RWPE2 (cell line): ENCODE measurements at regions not wholly inside any gene's neighbourhood (a gene's known extent, or its start where the extent isn't known, plus 50 kb on each side); places are given as distances from the start of the nearest gene placed in this dataset.
"Not testable (repeated sequence)": the region's sequence is repeated elsewhere in the genome, so short reads cannot be mapped to it uniquely, and the experiment has no call there.

Experiments used
- ATAC-seq: fragments of 200-7000 bp; cut with Tn5 transposase; 3 replicates; pipeline ENCODE4 v1.9.1; 2021; ENCODE audit warnings: low read depth
- DNase-seq: peaks from one replicate; pipeline ENCODE4 v3.0.0-alpha.2; 2020; ENCODE audit warnings: low spot score
- H3K27ac ChIP-seq: fragments of 450-650 bp; 2 replicates; pipeline ENCODE4 v1.5.1; 2017; ENCODE audit warnings: mild to moderate bottlenecking; ENCODE audit not compliant: poor library complexity, severe bottlenecking
- H3K27me3 ChIP-seq: fragments of 250-450 bp; sonication (Bioruptor Pico); 2 replicates; pipeline ENCODE4 v1.5.1; 2021; ENCODE audit warnings: mild to moderate bottlenecking, moderate library complexity; ENCODE audit not compliant: insufficient read depth, poor library complexity, severe bottlenecking
- H3K36me3 ChIP-seq: fragments of 250-450 bp; sonication (Bioruptor Pico); 2 replicates; pipeline ENCODE4 v1.5.1; 2020; ENCODE audit warnings: low read depth, mild to moderate bottlenecking, moderate library complexity
- H3K4me1 ChIP-seq: fragments of 250-450 bp; sonication (Bioruptor Pico); 2 replicates; pipeline ENCODE4 v1.5.1; 2021; ENCODE audit warnings: mild to moderate bottlenecking, moderate library complexity; ENCODE audit not compliant: insufficient read depth, poor library complexity, severe bottlenecking
- H3K4me3 ChIP-seq: fragments of 250-450 bp; sonication (Bioruptor Pico); 2 replicates; pipeline ENCODE4 v1.5.1; 2021; ENCODE audit warnings: mild to moderate bottlenecking, moderate library complexity; ENCODE audit not compliant: severe bottlenecking
- H3K9me3 ChIP-seq: fragments of 250-450 bp; sonication (Bioruptor Pico); 2 replicates; pipeline ENCODE4 v1.5.1; 2021; ENCODE audit warnings: mild to moderate bottlenecking, moderate library complexity; ENCODE audit not compliant: severe bottlenecking
- TF ChIP-seq, protein P1 (sequence below): fragments of 450-650 bp; IDR thresholded peaks from one replicate; pipeline ENCODE4 v1.5.1; 2017; ENCODE audit warnings: mild to moderate bottlenecking, moderate library complexity; ENCODE audit not compliant: poor library complexity, severe bottlenecking

DNA sequence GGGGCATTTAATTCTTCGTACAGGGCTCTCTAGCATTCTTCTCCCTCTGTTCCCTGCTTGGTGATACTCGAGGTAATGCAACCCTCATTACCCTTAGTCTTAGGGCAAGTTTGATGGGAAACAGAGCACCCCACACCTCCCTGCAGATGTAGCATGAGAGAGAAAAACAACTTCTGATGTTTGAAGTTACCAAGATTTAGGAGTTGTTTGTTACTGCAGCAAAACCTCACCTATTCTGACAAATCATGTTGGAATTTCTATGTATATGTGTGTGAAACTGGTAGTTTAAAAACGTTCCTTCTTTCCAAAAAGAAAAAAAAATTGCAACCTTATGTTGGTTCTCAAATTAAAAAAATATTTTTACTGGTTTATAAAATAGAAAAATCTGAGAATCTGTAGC lies 145.3 kb upstream of the FAM90A26 start:
- H3K27ac ChIP-seq, H3K27me3 ChIP-seq, DNase-seq, H3K4me3 ChIP-seq, ATAC-seq, H3K9me3 ChIP-seq, H3K4me1 ChIP-seq, H3K36me3 ChIP-seq: not testable (repeated sequence)

DNA sequence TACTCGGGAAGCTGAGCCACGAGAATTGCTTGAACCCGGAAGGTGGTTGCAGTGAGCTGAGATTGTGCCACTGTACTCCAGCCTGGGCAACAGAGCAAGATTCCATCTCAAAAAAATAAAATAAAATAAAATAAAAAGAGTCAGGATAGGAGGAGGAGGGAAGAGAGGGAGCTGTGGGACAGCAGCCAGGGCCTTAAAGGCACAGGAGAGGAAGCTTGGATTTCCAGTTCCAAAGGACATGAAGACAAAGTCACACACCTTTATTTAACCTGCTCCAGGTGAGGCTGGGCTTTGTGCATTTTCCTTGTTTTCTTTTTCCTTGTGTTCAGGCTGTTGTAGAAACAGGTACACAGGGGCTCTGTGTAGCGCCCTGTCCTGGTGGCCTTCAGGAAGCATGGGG lies 138.2 kb upstream of the HMX1 start:
- H3K4me3 ChIP-seq, H3K27ac ChIP-seq, H3K27me3 ChIP-seq, H3K36me3 ChIP-seq, H3K9me3 ChIP-seq, ATAC-seq, H3K4me1 ChIP-seq, DNase-seq: not testable (repeated sequence)

DNA sequence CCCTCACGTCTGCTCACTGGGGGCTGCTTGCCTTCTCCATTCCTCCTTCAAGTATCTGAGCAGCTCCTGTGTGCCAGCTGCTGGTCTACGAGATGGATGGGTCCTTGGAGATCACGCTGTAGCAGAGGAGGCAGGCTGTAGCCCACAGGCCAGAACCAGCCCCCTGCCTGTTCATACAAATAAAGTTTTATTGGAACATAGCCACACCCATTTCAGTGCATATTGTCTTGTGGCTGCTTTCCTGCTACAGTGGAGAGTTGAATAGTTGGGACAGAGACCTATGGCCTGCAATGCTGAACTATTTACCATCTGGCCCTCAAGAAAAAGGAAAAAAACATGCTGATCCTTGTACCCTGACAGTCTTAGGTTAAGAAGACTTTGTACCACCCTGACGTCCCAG lies 136.8 kb upstream of the HMX1 start:
- not testable (repeated sequence) for H3K9me3 ChIP-seq, ATAC-seq, H3K27ac ChIP-seq, H3K4me3 ChIP-seq, H3K4me1 ChIP-seq, H3K36me3 ChIP-seq, H3K27me3 ChIP-seq, DNase-seq

DNA sequence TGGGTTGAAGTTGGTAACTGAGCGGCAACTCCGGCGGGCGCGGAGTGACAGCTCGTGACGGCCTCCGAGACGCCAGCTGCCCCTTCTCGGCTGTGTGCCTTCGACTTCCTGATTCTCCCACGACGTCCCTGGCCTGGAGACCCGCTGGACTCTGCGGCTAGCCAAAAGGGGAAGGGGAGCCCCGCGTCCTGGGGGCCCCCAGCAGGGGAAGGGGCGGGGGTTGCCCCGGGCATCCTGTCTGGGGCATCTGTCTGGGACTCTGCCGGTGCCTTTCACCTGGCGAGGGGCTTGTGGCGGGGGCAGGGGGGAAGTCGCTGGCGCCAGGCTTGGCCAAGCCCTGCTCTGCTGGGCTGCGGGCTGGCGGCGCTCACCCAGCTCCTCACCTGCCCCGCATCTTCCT lies 129.5 kb upstream of the HMX1 start:
- not testable (repeated sequence) for H3K27ac ChIP-seq, H3K36me3 ChIP-seq, DNase-seq, H3K4me1 ChIP-seq, H3K27me3 ChIP-seq, ATAC-seq, H3K4me3 ChIP-seq, H3K9me3 ChIP-seq

DNA sequence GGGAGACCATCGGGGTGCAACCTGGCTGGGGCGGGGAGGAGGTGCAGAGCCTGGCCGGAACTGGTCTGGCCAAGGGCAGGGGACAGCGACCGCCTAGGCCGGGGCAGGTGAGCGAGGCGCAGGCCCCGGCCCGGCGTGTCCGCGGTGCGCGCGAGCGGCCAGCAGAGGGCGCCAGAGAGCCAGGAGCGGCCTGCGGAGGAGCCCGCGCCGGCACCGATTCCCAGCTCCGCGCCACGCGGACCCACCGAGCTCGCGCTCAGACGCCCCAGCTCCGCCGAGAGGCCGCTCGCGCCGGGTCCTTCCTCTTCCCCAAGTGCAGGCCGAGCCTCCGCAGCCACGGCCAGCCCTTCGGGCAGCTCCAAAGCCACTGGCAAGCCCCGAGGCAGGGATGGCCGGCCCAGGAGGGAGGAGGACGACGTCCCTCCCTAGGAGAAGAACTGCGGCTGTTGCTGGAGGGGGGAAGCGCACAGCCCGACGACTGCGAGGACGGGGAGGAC lies 128.9 kb upstream of the HMX1 start:
- not testable (repeated sequence) for H3K4me3 ChIP-seq, H3K36me3 ChIP-seq, DNase-seq, H3K27me3 ChIP-seq, H3K27ac ChIP-seq, H3K4me1 ChIP-seq, H3K9me3 ChIP-seq
- ATAC-seq: peak; percentile 66; the same call in 2 of the 3 replicates
- TF ChIP-seq, protein P1, sequence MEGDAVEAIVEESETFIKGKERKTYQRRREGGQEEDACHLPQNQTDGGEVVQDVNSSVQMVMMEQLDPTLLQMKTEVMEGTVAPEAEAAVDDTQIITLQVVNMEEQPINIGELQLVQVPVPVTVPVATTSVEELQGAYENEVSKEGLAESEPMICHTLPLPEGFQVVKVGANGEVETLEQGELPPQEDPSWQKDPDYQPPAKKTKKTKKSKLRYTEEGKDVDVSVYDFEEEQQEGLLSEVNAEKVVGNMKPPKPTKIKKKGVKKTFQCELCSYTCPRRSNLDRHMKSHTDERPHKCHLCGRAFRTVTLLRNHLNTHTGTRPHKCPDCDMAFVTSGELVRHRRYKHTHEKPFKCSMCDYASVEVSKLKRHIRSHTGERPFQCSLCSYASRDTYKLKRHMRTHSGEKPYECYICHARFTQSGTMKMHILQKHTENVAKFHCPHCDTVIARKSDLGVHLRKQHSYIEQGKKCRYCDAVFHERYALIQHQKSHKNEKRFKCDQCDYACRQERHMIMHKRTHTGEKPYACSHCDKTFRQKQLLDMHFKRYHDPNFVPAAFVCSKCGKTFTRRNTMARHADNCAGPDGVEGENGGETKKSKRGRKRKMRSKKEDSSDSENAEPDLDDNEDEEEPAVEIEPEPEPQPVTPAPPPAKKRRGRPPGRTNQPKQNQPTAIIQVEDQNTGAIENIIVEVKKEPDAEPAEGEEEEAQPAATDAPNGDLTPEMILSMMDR: peak; percentile 87

DNA sequence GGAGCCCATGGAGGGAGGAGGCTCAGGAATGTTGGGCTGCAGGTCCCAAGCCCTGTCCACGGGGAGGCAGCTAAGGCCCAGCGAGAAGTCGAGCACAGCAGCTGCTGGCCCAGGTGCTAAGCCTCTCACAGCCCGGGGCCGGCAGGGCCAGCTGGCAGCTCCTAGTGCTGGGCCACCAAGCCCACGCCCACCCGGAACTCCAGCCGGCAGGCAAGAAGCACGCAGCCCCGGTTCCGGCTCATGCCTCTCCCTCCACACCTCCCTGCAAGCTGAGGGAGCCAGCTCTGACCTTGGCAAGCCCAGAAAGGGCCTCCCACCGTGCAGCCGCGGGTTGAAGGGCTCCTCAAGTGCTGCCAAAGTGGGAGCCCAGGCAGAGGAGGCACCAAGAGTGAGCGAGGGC lies 121.3 kb upstream of the HMX1 start:
- DNase-seq, H3K9me3 ChIP-seq, H3K27me3 ChIP-seq, H3K4me3 ChIP-seq, H3K27ac ChIP-seq, H3K36me3 ChIP-seq, H3K4me1 ChIP-seq, ATAC-seq: not testable (repeated sequence)

DNA sequence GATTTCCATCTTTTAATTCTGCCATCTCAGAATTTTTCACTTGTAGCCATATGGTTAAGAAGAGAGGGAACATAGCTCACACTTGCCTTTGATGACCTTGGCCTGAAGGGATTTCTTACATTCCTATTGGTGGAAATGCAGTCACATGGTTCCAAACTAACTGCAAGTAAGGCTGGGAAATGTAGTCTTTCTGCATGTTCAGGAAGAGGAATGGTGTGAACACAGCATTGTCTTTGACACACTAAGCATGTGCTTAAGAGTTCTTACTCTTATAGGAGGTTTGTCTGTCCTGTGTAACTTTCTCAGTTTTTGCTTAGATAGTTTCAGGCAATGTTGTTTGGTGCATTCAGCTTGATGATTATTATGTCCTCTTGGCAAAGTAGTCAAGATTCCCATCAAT lies 119.8 kb upstream of the HMX1 start:
- not testable (repeated sequence) for H3K27ac ChIP-seq, H3K4me1 ChIP-seq, H3K9me3 ChIP-seq, H3K4me3 ChIP-seq, H3K36me3 ChIP-seq, H3K27me3 ChIP-seq, DNase-seq, ATAC-seq

DNA sequence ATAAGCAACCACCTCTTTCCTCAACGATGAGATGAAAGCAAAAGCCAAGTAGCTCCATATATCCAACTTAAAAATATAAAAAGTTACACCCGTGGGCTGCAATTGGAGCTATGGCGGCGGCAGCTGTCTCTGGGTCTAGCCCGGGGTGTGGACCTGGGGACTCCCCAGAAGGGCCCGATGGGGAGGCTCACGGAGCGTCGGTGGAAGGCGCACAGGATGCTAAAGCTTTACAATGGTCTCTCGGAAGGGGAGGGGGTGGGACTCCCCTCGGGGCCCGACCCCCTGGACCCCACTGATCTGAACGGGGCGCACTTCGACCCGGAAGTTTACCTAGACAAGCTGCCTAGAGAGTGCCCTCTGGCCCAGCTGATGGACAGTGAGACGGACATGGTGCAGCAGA lies 118.7 kb upstream of the HMX1 start:
- H3K36me3 ChIP-seq, H3K9me3 ChIP-seq, H3K4me3 ChIP-seq, H3K27me3 ChIP-seq, H3K27ac ChIP-seq, H3K4me1 ChIP-seq, ATAC-seq, DNase-seq: not testable (repeated sequence)

DNA sequence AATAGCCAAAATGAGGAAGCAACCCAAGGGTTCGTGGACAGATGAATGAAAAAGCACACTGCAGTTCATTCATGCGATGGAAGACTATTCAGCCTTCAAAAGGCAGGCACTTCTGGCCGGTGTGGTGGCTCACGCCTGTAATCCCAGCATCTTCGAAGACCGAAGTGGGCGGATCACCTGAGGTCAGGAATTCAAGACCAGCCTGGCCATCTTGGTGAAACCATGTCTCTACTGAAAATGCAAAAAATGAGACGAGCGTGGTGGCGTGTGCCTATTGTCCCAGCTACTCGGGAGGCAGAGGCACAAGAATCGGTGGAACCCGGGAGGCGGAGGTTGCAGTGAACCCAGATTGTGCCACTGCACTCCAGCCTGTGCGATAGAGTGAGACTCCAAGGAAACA lies 114.1 kb upstream of the HMX1 start:
- not testable (repeated sequence) for H3K4me1 ChIP-seq, H3K27ac ChIP-seq, H3K36me3 ChIP-seq, H3K27me3 ChIP-seq, H3K4me3 ChIP-seq, H3K9me3 ChIP-seq, DNase-seq, ATAC-seq

DNA sequence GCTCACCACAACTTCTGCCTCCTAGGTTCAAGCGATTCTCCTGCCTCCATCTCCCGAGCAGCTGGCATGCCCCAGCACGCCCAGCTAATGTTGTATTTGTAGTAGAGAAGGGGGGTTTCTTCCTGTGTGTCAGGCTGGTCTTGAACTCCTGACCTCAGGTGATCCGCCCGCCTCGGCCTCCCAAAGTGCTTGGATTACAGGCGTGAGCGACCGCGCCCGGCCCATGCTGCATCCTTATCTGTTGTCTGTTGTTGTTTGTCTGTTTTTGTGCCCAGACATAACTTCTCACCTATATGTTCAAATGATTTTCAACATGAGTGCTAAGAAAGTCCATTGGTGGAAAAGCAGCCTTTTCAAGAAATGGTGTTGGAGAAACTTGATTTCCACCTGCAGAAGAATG lies 113.0 kb upstream of the HMX1 start:
- H3K9me3 ChIP-seq, H3K27ac ChIP-seq, H3K36me3 ChIP-seq, H3K27me3 ChIP-seq, H3K4me3 ChIP-seq, ATAC-seq, DNase-seq, H3K4me1 ChIP-seq: not testable (repeated sequence)

DNA sequence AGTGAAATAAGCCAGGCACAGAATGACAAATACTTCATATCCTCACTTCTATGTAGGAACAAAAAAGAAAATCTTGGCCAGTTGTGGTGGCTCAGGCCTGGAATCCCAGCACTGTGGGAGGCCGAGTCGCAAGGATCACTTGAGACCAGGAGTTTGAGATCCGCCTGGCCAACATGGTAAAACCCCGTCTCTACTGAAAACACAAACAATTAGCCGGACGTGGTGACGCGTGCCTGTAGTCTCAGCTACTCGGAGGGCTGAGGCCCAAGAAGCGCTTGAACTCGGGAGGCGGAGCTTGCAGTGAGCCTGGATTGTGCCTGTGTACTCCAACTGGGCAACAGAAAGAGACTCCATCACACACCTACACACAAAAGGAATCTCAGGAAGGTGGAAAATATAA lies 112.3 kb upstream of the HMX1 start:
- H3K9me3 ChIP-seq, DNase-seq, H3K36me3 ChIP-seq, H3K27me3 ChIP-seq, H3K27ac ChIP-seq, H3K4me1 ChIP-seq, ATAC-seq, H3K4me3 ChIP-seq: not testable (repeated sequence)
